IMR-90 (cell line): ENCODE measurements at regions not wholly inside any gene's neighbourhood (a gene's known extent, or its start where the extent isn't known, plus 50 kb on each side); places are given as distances from the start of the nearest gene placed in this dataset.

Source experiments
- ATAC-seq: fragments of 200-7000 bp; cut with Tn5 transposase; 2 replicates; pipeline ENCODE4 v1.9.1; 2020; ENCODE audit warnings: low read depth, mild to moderate bottlenecking, moderate library complexity
- BruUV-seq: library from RNA; stranded (reverse); fragments of 400-500 nt; replicated peaks from 2 replicates; lab custom pipeline; 2021; lab: Mats Ljungman, UMichigan
- CTCF ChIA-PET: fragments of 300-600 bp; formaldehyde crosslinking; extraction: SDS; loops from one replicate; lab custom pipeline; 2021; ENCODE audit warnings: antibody characterized with exemption; lab: Yijun Ruan, JAX
- POLR2A ChIA-PET: fragments of 300-600 bp; sonication (Branson Sonifier 250); formaldehyde crosslinking; loops from one replicate; lab custom pipeline; 2022; ENCODE audit warnings: antibody characterized with exemption; ENCODE audit not compliant: unreplicated experiment; lab: Charles Lee
- DNase-seq: peaks from one replicate; pipeline ENCODE4 v3.0.0; 2013
- H2AFZ ChIP-seq: replicated peaks from 2 replicates; pipeline ENCODE3; 2013; ENCODE audit warnings: low read length, mild to moderate bottlenecking; ENCODE audit not compliant: poor library complexity
- H2AK5ac ChIP-seq: 2 replicates; pipeline ENCODE4 v1.6.1; 2013; ENCODE audit warnings: low read depth, low read length, inconsistent platforms
- H2AK9ac ChIP-seq: replicated peaks from 2 replicates; pipeline ENCODE3; 2013; ENCODE audit warnings: mild to moderate bottlenecking, low read depth, low read length, moderate library complexity; ENCODE audit not compliant: poor library complexity
- H2BK120ac ChIP-seq: 2 replicates; pipeline ENCODE4 v1.6.1; 2013; ENCODE audit warnings: low read depth, low read length, inconsistent platforms
- H2BK15ac ChIP-seq: 3 replicates; pipeline ENCODE4 v1.6.1; 2013; ENCODE audit warnings: low read depth, low read length, inconsistent platforms
- H2BK20ac ChIP-seq: 2 replicates; pipeline ENCODE4 v1.6.1; 2013; ENCODE audit warnings: low read depth, mild to moderate bottlenecking, inconsistent platforms, low read length, moderate library complexity
- H2BK5ac ChIP-seq: 2 replicates; pipeline ENCODE4 v1.6.1; 2013; ENCODE audit warnings: mild to moderate bottlenecking, low read depth, low read length, inconsistent platforms; ENCODE audit not compliant: poor library complexity, severe bottlenecking
- H3K14ac ChIP-seq: replicated peaks from 2 replicates; pipeline ENCODE4 v1.6.1; 2013; ENCODE audit warnings: low read depth, low read length, inconsistent platforms
- H3K18ac ChIP-seq: 2 replicates; pipeline ENCODE4 v1.6.1; 2013; ENCODE audit warnings: low read depth, low read length, control low read depth
- H3K23ac ChIP-seq: 2 replicates; pipeline ENCODE4 v1.6.1; 2013; ENCODE audit warnings: low read depth, low read length, inconsistent platforms
- H3K27ac ChIP-seq: 2 replicates; pipeline ENCODE4 v1.5.1; 2013; ENCODE audit warnings: mild to moderate bottlenecking, control low read depth, low read length; ENCODE audit not compliant: insufficient read depth
- H3K27me3 ChIP-seq: 2 replicates; pipeline ENCODE4 v1.6.1; 2013; ENCODE audit warnings: low read length; ENCODE audit not compliant: control insufficient read depth, insufficient read depth
- H3K36me3 ChIP-seq: 2 replicates; pipeline ENCODE4 v1.6.1; 2013; ENCODE audit warnings: low read length, mixed read lengths; ENCODE audit not compliant: control insufficient read depth, insufficient read depth
- H3K4ac ChIP-seq: 2 replicates; pipeline ENCODE4 v1.6.1; 2013; ENCODE audit warnings: low read depth, low read length, inconsistent platforms
- H3K4me1 ChIP-seq: 2 replicates; pipeline ENCODE4 v1.6.1; 2013; ENCODE audit warnings: low read length, mixed read lengths; ENCODE audit not compliant: control insufficient read depth, insufficient read depth
- H3K4me2 ChIP-seq: 2 replicates; pipeline ENCODE4 v1.6.1; 2013; ENCODE audit warnings: low read depth, mild to moderate bottlenecking, control low read depth, low read length, moderate library complexity
- H3K4me3 ChIP-seq: 2 replicates; pipeline ENCODE4 v1.5.1; 2013; ENCODE audit warnings: low read depth, mild to moderate bottlenecking, control low read depth, low read length, moderate library complexity; ENCODE audit not compliant: insufficient read depth
- H3K56ac ChIP-seq: 2 replicates; pipeline ENCODE4 v1.6.1; 2013; ENCODE audit warnings: low read length, inconsistent platforms; ENCODE audit not compliant: insufficient read depth; ENCODE audit errors: extremely low read depth
- H3K79me1 ChIP-seq, 2 experiments: 2 replicates each; pipeline ENCODE4 v1.6.1; 2013; ENCODE audit warnings: low read length in 2 of 2, inconsistent platforms in 1 of 2, low read depth in 1 of 2
- H3K9ac ChIP-seq: 2 replicates; pipeline ENCODE4 v1.6.1; 2013; ENCODE audit warnings: low read depth, low read length, control low read depth
- H3K9me1 ChIP-seq: 2 replicates; pipeline ENCODE4 v1.6.1; 2013; ENCODE audit warnings: low read length, inconsistent platforms; ENCODE audit not compliant: insufficient read depth
- H3K9me3 ChIP-seq: 2 replicates; pipeline ENCODE4 v1.6.1; 2013; ENCODE audit warnings: low read length; ENCODE audit not compliant: control insufficient read depth, insufficient read depth
- H4K20me1 ChIP-seq: 2 replicates; pipeline ENCODE4 v1.6.1; 2013; ENCODE audit warnings: low read length, inconsistent platforms; ENCODE audit not compliant: insufficient read depth
- H4K5ac ChIP-seq: 2 replicates; pipeline ENCODE4 v1.6.1; 2013; ENCODE audit warnings: mild to moderate bottlenecking, low read depth, low read length, control low read depth
- H4K8ac ChIP-seq, 2 experiments: 2 replicates each; pipeline ENCODE4 v1.6.1; 2013; ENCODE audit warnings: low read depth in 2 of 2, low read length in 2 of 2, control low read depth in 1 of 2, inconsistent platforms in 1 of 2
- H4K91ac ChIP-seq: 2 replicates; pipeline ENCODE4 v1.6.1; 2013; ENCODE audit warnings: low read depth, low read length, inconsistent platforms; ENCODE audit not compliant: insufficient read depth
- CEBPB ChIP-seq: IDR thresholded peaks from 2 replicates; pipeline ENCODE4 v1.6.1; 2012; ENCODE audit warnings: low read depth, low read length, improper control_type of control experiment
- CTCF ChIP-seq: conservative IDR thresholded peaks from 2 replicates; pipeline ENCODE4 v1.5.1; 2012; ENCODE audit warnings: mild to moderate bottlenecking, low read depth, low read length, improper control_type of control experiment
- ELK1 ChIP-seq: fragments of 150-350 bp; IDR thresholded peaks from 2 replicates; pipeline ENCODE4 v1.6.1; 2016; ENCODE audit warnings: low read depth, mild to moderate bottlenecking, low read length, moderate library complexity, borderline replicate concordance
- MAFK ChIP-seq: IDR thresholded peaks from 2 replicates; pipeline ENCODE4 v1.6.1; 2012; ENCODE audit warnings: low read depth, low read length, improper control_type of control experiment
- MXI1 ChIP-seq: IDR thresholded peaks from 2 replicates; pipeline ENCODE4 v1.6.1; 2012; ENCODE audit warnings: low read depth, mild to moderate bottlenecking, low read length, moderate library complexity, borderline replicate concordance
- NFE2L2 ChIP-seq: fragments of 150-350 bp; IDR thresholded peaks from 2 replicates; pipeline ENCODE4 v1.6.1; 2016; ENCODE audit warnings: low read depth, mild to moderate bottlenecking, low read length
- POLR2A ChIP-seq: IDR thresholded peaks from 2 replicates; pipeline ENCODE4 v1.6.1; 2012; ENCODE audit warnings: mild to moderate bottlenecking, low read depth, low read length
- RAD21 ChIP-seq: IDR thresholded peaks from 2 replicates; pipeline ENCODE4 v1.6.1; 2012; ENCODE audit warnings: low read length, improper control_type of control experiment
- RCOR1 ChIP-seq: IDR thresholded peaks from 2 replicates; pipeline ENCODE4 v1.6.1; 2012; ENCODE audit warnings: mild to moderate bottlenecking, low read length, improper control_type of control experiment; ENCODE audit not compliant: insufficient replicate concordance
- RFX5 ChIP-seq: IDR thresholded peaks from 2 replicates; pipeline ENCODE4 v1.8.0; 2012; ENCODE audit warnings: low read depth, mild to moderate bottlenecking, low read length, moderate library complexity
- SMC3 ChIP-seq: fragments of 150-350 bp; IDR thresholded peaks from 2 replicates; pipeline ENCODE4 v1.6.1; 2016; ENCODE audit warnings: low read depth, mild to moderate bottlenecking, antibody characterized with exemption, low read length, moderate library complexity
- USF2 ChIP-seq: fragments of 150-350 bp; IDR thresholded peaks from 2 replicates; pipeline ENCODE4 v1.6.1; 2017; ENCODE audit warnings: mild to moderate bottlenecking, antibody characterized with exemption, low read length, low read depth
- WGBS, 2 experiments: methylation state at CpG; one replicate each; pipeline versions ENCODE4 v1.1.5 to v1.1.7; 2013; ENCODE audit warnings: missing lambda C conversion rate in 2 of 2; ENCODE audit not compliant: insufficient read length in 1 of 2; ENCODE audit errors: extremely low coverage in 2 of 2; 5-methylcytosine and 5-hydroxymethylcytosine counted together
- dilution Hi-C: fragments of 300-500 bp; cut with HindIII; formaldehyde crosslinking; loops from one replicate; pipeline ENCODE4 v1.14.3; 2018; ENCODE audit warnings: low sequenced_read_pairs; ENCODE audit not compliant: unreplicated experiment
- in situ Hi-C: fragments of 300-500 bp; cut with MboI; formaldehyde crosslinking; loops from 3 replicates; pipeline ENCODE4 v1.14.3; 2019; ENCODE audit warnings: low sequenced_read_pairs, inconsistent platforms, mixed read lengths
- intact Hi-C: fragments of 100-400 bp; cut with micrococcal nuclease; formaldehyde crosslinking; loops from 2 replicates; pipeline ENCODE4 v1.10.0; 2022

- no peaks in the 10 kb centered on the region for H4K20me1 ChIP-seq
- H3K14ac ChIP-seq: no peak overlapping the region
- H3K9me1 ChIP-seq: no peaks in the 10 kb centered on the region
- H2BK5ac ChIP-seq: no peak overlapping the region
- H3K27ac ChIP-seq: no peak overlapping the region
- no peaks in the 10 kb centered on the region for H3K4me1 ChIP-seq
- no peaks in the 10 kb centered on the region for H3K9me3 ChIP-seq
- no peaks in the 10 kb centered on the region for H3K27me3 ChIP-seq
- no peak overlapping the region for H2BK20ac ChIP-seq
- in situ Hi-C loops (no loop called here), dilution Hi-C loops (no loop called here), intact Hi-C loops (no loop called here)
- BruUV-seq: no TSS peak
- ChIA-PET POLR2A (no interaction called here), CTCF (no interaction called here)
- no peak overlapping the region for H3K23ac ChIP-seq
- no peak overlapping the region for H3K18ac ChIP-seq
- no peak overlapping the region for H3K4me3 ChIP-seq
- no peak overlapping the region for H3K4ac ChIP-seq
- DNase-seq (no peak), ATAC-seq (no peak)
- H3K36me3 ChIP-seq: no peaks in the 10 kb centered on the region
- TF ChIP-seq SMC3 (no peak), RCOR1 (no peak), MAFK (no peak), MXI1 (no peak), CTCF (no peak), RFX5 (no peak), RAD21 (no peak), ELK1 (no peak), NFE2L2 (no peak), POLR2A (no peak), USF2 (no peak), CEBPB (no peak)
- no peak overlapping the region for H2AK5ac ChIP-seq
- no peak overlapping the region for H2BK15ac ChIP-seq
- H4K8ac ChIP-seq: no peak overlapping the region
- no CpG with 5 or more reads among the region's 3 CpGs for WGBS, 2 experiments
- H2BK120ac ChIP-seq: no peak overlapping the region
- no peak overlapping the region for H2AFZ ChIP-seq
- H3K56ac ChIP-seq: no peak overlapping the region
- no peak overlapping the region for H2AK9ac ChIP-seq
- no peak overlapping the region for H3K9ac ChIP-seq
- H4K91ac ChIP-seq: no peak overlapping the region
- no peak overlapping the region for H4K5ac ChIP-seq
- H3K79me1 ChIP-seq: no peaks in the 10 kb centered on the region
- H3K4me2 ChIP-seq: no peak overlapping the region
Measured at GRCh38 chr1:57882072-57882471, 458.2 kb upstream of the DAB1 start.
